ENCODE measurements at regions not wholly inside any gene's neighbourhood (a gene's known extent, or its start where the extent isn't known, plus 50 kb on each side); places are given as distances from the start of the nearest gene placed in this dataset.
"Not testable (repeated sequence)": the region's sequence is repeated elsewhere in the genome, so short reads cannot be mapped to it uniquely, and the experiment has no call there.

GRCh38 chr16:16448423-16448822, 69.5 kb downstream of the NPIPA7 start:
- not testable (repeated sequence) for H3K18ac ChIP-seq (ENCODE audit: low read depth in 1 of 2, low read length in 2 of 2); H3K9me3 ChIP-seq (ENCODE audit: control insufficient read depth, low read length); H3K4me2 ChIP-seq (ENCODE audit: low read length, poor library complexity, severe bottlenecking); H3K4me3 ChIP-seq (ENCODE audit: insufficient read depth in 1 of 2, low read depth in 1 of 2, low read length in 2 of 2); H2BK15ac ChIP-seq (ENCODE audit: low read depth, poor library complexity, severe bottlenecking); H2BK5ac ChIP-seq (ENCODE audit: low read depth, low read length, poor library complexity, severe bottlenecking); H2AK5ac ChIP-seq (ENCODE audit: low read length, severe bottlenecking); H2AFZ ChIP-seq (ENCODE audit: low read depth, low read length); H3K27me3 ChIP-seq (ENCODE audit: control insufficient read depth in 1 of 2, insufficient read depth in 1 of 2, low read length in 2 of 2); H3K27ac ChIP-seq (ENCODE audit: low read length, poor library complexity, severe bottlenecking); H3K4ac ChIP-seq (ENCODE audit: low read depth in 1 of 2, low read length in 2 of 2); H2BK12ac ChIP-seq (ENCODE audit: low read length in 2 of 2); H3K9ac ChIP-seq (ENCODE audit: low read length); H3K4me1 ChIP-seq (ENCODE audit: control insufficient read depth, insufficient read depth, low read depth, low read length); H3K23ac ChIP-seq (ENCODE audit: low read length in 2 of 2); H3K79me1 ChIP-seq (replicated peaks; ENCODE audit: low read length, poor library complexity, severe bottlenecking); H4K91ac ChIP-seq (ENCODE audit: low read length); H3K14ac ChIP-seq (ENCODE audit: low read length in 2 of 2); H4K8ac ChIP-seq (ENCODE audit: low read length); H3K36me3 ChIP-seq (ENCODE audit: control insufficient read depth in 1 of 2, insufficient read depth in 2 of 2, low read depth in 1 of 2, low read length in 2 of 2); DNase-seq; H2BK120ac ChIP-seq (ENCODE audit: low read depth, low read length)
- WGBS, result no CpG with 5 or more reads among the region's 6 CpGs

GRCh38 chr16:16449712-16450237, 70.8 kb downstream of the NPIPA7 start:
- H2BK15ac ChIP-seq (ENCODE audit: low read depth, poor library complexity, severe bottlenecking); H3K4ac ChIP-seq (ENCODE audit: low read depth in 1 of 2, low read length in 2 of 2); H2BK12ac ChIP-seq (ENCODE audit: low read length in 2 of 2); H3K18ac ChIP-seq (ENCODE audit: low read depth in 1 of 2, low read length in 2 of 2); H3K27me3 ChIP-seq (ENCODE audit: control insufficient read depth in 1 of 2, insufficient read depth in 1 of 2, low read length in 2 of 2); DNase-seq; H3K9ac ChIP-seq (ENCODE audit: low read length); H2AK5ac ChIP-seq (ENCODE audit: low read length, severe bottlenecking); H3K79me1 ChIP-seq (replicated peaks; ENCODE audit: low read length, poor library complexity, severe bottlenecking); H3K4me3 ChIP-seq (ENCODE audit: insufficient read depth in 1 of 2, low read depth in 1 of 2, low read length in 2 of 2); H3K9me3 ChIP-seq (ENCODE audit: control insufficient read depth, low read length); H4K91ac ChIP-seq (ENCODE audit: low read length); H3K4me1 ChIP-seq (ENCODE audit: control insufficient read depth, insufficient read depth, low read depth, low read length); H3K27ac ChIP-seq (ENCODE audit: low read length, poor library complexity, severe bottlenecking); H3K14ac ChIP-seq (ENCODE audit: low read length in 2 of 2); H2BK120ac ChIP-seq (ENCODE audit: low read depth, low read length); H3K36me3 ChIP-seq (ENCODE audit: control insufficient read depth in 1 of 2, insufficient read depth in 2 of 2, low read depth in 1 of 2, low read length in 2 of 2); H3K23ac ChIP-seq (ENCODE audit: low read length in 2 of 2); H3K4me2 ChIP-seq (ENCODE audit: low read length, poor library complexity, severe bottlenecking); H4K8ac ChIP-seq (ENCODE audit: low read length); H2BK5ac ChIP-seq (ENCODE audit: low read depth, low read length, poor library complexity, severe bottlenecking); H2AFZ ChIP-seq (ENCODE audit: low read depth, low read length): not testable (repeated sequence)
- no CpG with 5 or more reads among the region's 4 CpGs for WGBS

- not testable (repeated sequence) for H3K23ac ChIP-seq (ENCODE audit: low read length in 2 of 2); H3K14ac ChIP-seq (ENCODE audit: low read length in 2 of 2); H4K91ac ChIP-seq (ENCODE audit: low read length); H2AK5ac ChIP-seq (ENCODE audit: low read length, severe bottlenecking); H3K27me3 ChIP-seq (ENCODE audit: control insufficient read depth in 1 of 2, insufficient read depth in 1 of 2, low read length in 2 of 2); H3K4me1 ChIP-seq (ENCODE audit: control insufficient read depth, insufficient read depth, low read depth, low read length); H2BK120ac ChIP-seq (ENCODE audit: low read depth, low read length); H3K4ac ChIP-seq (ENCODE audit: low read depth in 1 of 2, low read length in 2 of 2); H3K18ac ChIP-seq (ENCODE audit: low read depth in 1 of 2, low read length in 2 of 2); H3K4me2 ChIP-seq (ENCODE audit: low read length, poor library complexity, severe bottlenecking); H3K4me3 ChIP-seq (ENCODE audit: insufficient read depth in 1 of 2, low read depth in 1 of 2, low read length in 2 of 2); H3K9me3 ChIP-seq (ENCODE audit: control insufficient read depth, low read length); H2BK15ac ChIP-seq (ENCODE audit: low read depth, poor library complexity, severe bottlenecking); H2AFZ ChIP-seq (ENCODE audit: low read depth, low read length); H3K9ac ChIP-seq (ENCODE audit: low read length); H3K27ac ChIP-seq (ENCODE audit: low read length, poor library complexity, severe bottlenecking); H3K79me1 ChIP-seq (replicated peaks; ENCODE audit: low read length, poor library complexity, severe bottlenecking); H3K36me3 ChIP-seq (ENCODE audit: control insufficient read depth in 1 of 2, insufficient read depth in 2 of 2, low read depth in 1 of 2, low read length in 2 of 2); H2BK12ac ChIP-seq (ENCODE audit: low read length in 2 of 2); H4K8ac ChIP-seq (ENCODE audit: low read length); DNase-seq; H2BK5ac ChIP-seq (ENCODE audit: low read depth, low read length, poor library complexity, severe bottlenecking)
- no CpG with 5 or more reads among the region's 10 CpGs for WGBS
Measured at GRCh38 chr16:16451721-16452410, 72.9 kb downstream of the NPIPA7 start.

- H3K18ac ChIP-seq (ENCODE audit: low read depth in 1 of 2, low read length in 2 of 2); H2AFZ ChIP-seq (ENCODE audit: low read depth, low read length); H3K9ac ChIP-seq (ENCODE audit: low read length); H3K4ac ChIP-seq (ENCODE audit: low read depth in 1 of 2, low read length in 2 of 2); H4K8ac ChIP-seq (ENCODE audit: low read length); H3K27ac ChIP-seq (ENCODE audit: low read length, poor library complexity, severe bottlenecking); H2BK12ac ChIP-seq (ENCODE audit: low read length in 2 of 2); H4K91ac ChIP-seq (ENCODE audit: low read length); H3K23ac ChIP-seq (ENCODE audit: low read length in 2 of 2); H2AK5ac ChIP-seq (ENCODE audit: low read length, severe bottlenecking); H3K4me3 ChIP-seq (ENCODE audit: insufficient read depth in 1 of 2, low read depth in 1 of 2, low read length in 2 of 2); H3K36me3 ChIP-seq (ENCODE audit: control insufficient read depth in 1 of 2, insufficient read depth in 2 of 2, low read depth in 1 of 2, low read length in 2 of 2); H3K4me1 ChIP-seq (ENCODE audit: control insufficient read depth, insufficient read depth, low read depth, low read length); DNase-seq; H3K4me2 ChIP-seq (ENCODE audit: low read length, poor library complexity, severe bottlenecking); H2BK5ac ChIP-seq (ENCODE audit: low read depth, low read length, poor library complexity, severe bottlenecking); H3K14ac ChIP-seq (ENCODE audit: low read length in 2 of 2); H2BK120ac ChIP-seq (ENCODE audit: low read depth, low read length); H2BK15ac ChIP-seq (ENCODE audit: low read depth, poor library complexity, severe bottlenecking); H3K79me1 ChIP-seq (replicated peaks; ENCODE audit: low read length, poor library complexity, severe bottlenecking); H3K27me3 ChIP-seq (ENCODE audit: control insufficient read depth in 1 of 2, insufficient read depth in 1 of 2, low read length in 2 of 2); H3K9me3 ChIP-seq (ENCODE audit: control insufficient read depth, low read length): not testable (repeated sequence)
- no CpG with 5 or more reads among the region's 5 CpGs for WGBS
Measured at GRCh38 chr16:16458579-16458978, 79.6 kb downstream of the NPIPA7 start.
